CD1c-positive myeloid dendritic cell (primary cell): ENCODE measurements at regions not wholly inside any gene's neighbourhood (a gene's known extent, or its start where the extent isn't known, plus 50 kb on each side); places are given as distances from the start of the nearest gene placed in this dataset.
A peak's percentile ranks its signal among the peaks of the same experiment; 100 is the strongest.

Source experiments
- DNase-seq: peaks from one replicate; pipeline ENCODE4 v3.0.0-alpha.2; 2016; ENCODE audit errors: extremely low spot score

GRCh38 chr18:8944871-8945245 lies 157.6 kb upstream of the NDUFV2 start:
- no peak for DNase-seq

GRCh38 chr18:8945514-8945913 lies 157.0 kb upstream of the NDUFV2 start:
- DNase-seq: no peak

GRCh38 chr18:8946066-8946838 lies 156.2 kb upstream of the NDUFV2 start:
- DNase-seq: no peak

DNA sequence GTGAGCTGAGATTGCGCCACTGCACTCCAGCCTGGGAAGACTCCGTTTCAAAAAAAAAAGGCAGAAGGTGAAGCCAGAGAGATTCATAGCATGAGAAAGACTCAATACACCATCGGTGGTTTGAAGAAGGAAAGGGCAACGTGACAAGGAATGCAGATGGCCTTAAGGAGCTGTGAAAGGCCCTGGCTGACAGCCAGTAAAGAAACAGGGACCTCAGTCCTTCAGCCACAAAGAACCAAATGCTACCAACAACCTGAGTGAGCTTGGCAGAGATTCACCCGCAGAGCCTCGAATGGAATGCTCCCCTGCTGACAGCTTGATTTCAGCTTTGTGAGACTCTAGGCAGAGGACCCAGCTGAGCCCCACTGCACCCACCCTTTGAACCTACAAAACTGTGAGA lies 154.9 kb upstream of the NDUFV2 start:
- no peak for DNase-seq

DNA sequence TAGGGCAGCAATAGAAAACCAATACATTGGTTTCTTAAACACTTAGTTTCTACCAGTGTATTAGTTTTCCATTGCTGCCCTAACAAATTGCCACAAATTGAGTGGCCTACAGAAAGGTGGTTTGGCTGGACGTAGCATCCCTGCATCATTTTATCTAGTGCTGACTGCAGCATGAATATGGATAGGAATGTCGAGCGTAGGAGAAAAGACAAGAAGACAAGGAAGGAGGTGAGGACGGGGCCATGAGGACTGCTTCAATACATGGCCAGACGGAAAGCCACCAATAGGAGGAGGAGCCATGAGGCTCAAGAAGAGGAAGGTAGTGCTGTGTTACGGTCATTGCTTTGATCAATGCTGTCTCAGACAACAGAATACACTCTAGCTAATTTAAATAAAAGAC lies 154.5 kb upstream of the NDUFV2 start:
- no peak for DNase-seq

- DNase-seq: no peak
Measured at GRCh38 chr18:8948471-8949149, 153.9 kb upstream of the NDUFV2 start.

DNA sequence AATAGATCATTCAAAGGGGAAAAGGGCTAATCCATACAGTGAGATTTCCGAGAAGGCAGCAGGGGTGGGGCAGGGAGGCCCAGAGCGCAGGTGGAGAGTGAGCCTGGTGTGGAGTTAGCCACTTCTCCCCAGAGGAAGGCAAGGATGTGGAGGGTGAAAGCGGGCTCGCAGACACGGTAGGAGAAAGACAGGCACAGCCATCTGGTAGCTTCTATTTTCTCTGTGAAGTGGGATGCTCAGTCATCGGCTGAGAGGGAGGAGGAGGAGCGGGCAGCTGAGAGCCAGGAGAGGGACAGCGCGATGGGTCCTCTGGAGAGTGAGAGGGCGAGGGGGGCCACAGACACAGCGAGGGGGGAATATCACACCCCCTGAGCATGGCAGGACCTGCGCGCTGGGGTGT lies 153.3 kb upstream of the NDUFV2 start:
- no peak for DNase-seq

DNA sequence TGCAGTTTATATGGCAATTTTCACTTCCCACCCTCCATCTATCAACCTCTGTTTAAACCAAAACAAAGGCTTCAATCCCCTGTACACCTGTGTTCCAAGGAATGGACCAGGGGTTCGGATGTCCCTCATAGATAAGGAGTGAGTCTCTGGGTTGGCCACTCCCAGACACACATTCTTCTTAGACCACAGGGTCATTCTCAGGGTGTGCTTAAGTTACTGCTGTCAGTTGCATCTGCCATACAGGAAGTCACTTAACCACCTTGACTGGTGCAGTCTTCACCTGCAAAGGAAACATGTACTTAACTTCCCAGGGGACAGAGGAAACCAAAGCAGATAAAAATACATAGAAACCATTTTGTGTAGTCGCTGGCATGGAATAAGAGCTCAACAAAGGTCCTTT lies 151.0 kb upstream of the NDUFV2 start:
- no peak for DNase-seq

DNA sequence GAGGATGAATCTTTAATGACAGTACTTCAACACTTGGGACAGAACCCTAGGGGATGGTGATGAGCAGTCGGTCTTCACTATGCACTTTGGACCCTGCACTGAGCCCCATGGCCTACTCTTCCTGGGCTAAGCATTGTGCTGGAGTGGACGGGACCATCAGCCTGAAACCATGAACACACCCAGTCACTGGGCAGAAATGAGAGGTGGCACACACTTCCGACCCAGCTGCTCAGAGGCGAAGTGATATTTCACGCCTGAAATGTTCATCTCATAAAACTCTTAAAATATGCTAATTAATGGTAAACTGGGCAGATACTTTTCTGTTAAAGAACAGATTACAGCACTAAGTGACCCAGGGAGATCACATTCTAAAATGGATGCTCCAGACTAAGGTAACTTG lies 150.3 kb upstream of the NDUFV2 start:
- no peak for DNase-seq

DNA sequence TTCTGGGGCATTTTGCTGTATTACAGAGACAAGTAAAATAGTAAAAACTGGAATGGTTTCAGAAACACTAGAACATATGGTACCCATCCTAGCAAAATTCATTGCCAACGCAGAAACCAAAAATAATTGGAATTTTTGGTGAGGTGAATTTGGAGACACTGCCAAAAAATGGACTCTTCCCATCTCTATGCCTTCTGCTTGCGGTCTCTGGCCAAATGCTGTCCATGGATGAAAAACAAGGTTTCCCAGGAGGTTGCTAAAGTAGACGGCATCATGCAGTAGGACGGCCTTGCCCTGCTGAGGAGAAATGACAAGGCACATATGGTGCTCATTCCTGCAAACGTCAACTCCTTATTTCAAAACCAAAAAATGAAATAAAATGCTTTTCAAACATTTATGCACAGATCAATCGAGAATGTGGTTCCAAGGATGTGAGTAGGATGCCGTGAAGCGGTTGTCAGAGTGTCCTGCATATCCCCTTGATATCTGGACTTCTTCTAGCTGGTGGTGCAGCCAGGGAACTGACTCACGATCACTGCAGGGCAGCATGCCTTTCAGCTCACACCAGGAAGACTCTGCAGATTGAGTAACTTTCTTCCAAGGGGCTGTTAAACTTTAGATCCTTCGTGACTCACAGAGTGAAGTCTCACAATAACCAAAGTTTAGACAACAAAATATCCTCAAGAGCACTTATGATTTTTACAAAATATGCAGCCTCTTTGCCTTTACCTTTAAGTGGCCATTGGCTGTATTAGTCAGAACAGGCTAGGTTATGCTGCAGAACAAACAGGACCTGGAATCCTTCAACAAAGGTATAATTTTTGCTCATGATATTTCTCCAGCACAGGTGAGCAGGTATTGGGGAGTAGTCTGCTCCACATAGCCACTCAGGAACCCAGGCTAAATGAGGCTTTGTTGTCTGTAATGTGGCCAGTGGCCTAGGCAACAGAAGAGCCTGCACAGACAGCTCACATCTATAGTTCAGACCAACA lies 149.4 kb upstream of the NDUFV2 start:
- no peak for DNase-seq

DNA sequence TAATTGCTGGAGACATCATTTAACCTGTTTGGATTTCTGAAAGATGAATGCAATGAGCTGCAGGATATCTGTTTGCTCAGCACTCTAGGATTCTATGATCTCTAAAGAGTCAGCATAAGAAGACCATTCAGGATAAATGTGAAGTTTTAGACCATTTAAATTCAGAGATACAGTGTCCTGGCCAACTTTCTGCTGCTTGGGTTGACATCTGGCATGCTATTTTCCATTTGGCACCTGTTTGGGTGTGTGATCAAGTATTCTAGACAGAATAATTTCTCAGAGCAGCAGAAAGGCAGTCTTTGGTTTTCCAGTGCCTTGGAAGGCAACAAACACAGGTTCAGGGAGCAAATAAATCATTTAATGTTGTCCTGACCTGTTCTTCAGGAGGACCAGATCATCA lies 144.8 kb upstream of the NDUFV2 start:
- no peak for DNase-seq

GRCh38 chr18:8958660-8959059 lies 143.8 kb upstream of the NDUFV2 start:
- no peak for DNase-seq

DNA sequence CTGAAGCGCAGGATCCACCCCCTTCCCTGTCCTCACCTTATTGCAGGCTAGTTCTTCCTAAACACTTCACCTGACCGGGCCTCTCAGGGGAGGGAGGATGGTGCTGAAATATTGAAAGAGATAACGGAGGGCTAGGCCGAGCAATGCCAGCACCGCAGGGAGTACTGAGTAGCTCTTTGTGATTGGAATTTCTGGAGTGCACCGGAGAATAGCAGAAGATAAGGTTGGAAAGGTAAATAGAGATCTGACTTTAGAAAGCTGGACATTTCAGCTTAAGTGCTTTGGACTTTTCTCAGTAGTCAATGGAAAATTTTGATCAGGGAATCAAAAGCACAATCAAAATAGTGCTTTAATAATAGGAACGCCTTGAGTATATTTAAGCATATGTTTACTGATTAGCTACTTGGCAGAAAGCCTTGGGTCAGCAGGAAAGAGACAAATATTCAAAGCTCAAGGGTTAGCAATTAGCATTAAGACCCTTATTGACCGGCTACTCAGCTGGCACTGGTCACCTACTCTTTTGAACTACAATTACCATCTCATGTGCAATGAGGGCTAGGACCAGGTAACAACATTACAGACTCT lies 142.9 kb upstream of the NDUFV2 start:
- no peak for DNase-seq

DNA sequence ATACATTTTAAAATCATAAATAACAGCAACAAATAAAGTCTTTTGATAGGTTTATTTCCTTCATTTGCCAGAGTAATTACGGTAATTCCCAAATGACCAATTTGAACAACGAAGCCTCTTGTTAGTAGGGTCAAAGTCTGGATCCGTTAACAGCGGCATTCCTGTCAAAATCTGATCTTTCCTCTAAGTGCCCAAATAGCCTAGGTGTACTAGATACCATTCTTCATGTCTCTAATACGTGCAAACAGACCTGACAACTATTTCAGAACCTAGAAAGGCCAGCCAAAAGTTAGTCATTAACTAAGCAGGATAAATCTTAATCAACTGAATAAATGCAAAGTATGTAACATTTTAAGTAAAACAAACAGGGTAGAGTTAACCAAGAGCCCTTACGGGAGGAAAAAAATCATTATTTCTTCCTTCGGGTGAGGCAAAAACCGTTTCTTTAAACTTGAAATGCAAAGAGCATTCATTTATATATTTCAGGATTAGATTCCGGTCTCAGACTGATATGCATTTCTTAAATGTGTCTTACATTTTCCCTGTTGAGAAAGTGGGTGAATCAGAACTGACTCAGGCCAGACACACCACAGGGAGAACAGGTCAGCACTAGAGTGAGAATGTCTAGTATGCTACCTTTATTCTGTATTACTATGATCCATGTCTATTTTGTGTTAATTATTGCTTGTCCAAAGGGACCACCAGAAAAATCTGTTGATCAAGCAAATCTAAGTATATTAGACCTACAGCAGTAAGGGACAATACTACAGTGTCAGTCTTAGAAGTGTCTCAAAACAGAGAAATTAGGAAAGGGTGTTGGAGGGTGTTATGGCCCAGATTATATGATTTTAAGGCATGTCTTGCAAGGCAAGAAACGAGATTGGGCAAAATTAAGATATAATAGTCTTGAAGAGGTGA lies 141.5 kb upstream of the NDUFV2 start:
- DNase-seq: no peak

DNA sequence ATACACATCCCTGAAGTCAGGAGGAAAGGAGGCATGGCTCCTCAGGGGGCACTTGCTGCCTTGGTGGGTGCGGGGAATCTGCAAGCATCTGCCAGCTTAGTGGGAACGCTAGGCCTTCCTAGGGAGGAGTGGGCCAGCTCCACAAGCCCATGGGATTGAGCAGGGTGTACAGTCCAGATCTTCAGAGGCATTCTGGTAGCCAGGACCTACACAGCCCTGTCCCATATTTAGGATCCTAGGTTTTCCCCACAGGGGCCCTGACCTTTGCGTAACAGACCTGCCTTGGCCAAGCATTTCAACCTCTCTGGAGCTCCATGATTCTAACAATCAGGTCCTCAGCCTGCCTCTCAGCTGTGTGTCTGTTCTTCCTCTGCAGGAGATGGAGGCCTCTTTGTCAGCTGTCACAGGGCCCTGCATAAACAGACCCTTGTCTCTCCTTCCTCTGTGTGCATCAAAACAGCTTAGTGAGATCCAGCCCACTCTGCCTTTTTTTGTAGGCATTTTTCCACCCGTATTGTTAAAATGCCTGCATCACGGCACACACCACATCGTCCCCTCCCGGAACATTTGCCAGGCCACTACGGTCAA lies 140.2 kb upstream of the NDUFV2 start:
- no peak for DNase-seq

DNA sequence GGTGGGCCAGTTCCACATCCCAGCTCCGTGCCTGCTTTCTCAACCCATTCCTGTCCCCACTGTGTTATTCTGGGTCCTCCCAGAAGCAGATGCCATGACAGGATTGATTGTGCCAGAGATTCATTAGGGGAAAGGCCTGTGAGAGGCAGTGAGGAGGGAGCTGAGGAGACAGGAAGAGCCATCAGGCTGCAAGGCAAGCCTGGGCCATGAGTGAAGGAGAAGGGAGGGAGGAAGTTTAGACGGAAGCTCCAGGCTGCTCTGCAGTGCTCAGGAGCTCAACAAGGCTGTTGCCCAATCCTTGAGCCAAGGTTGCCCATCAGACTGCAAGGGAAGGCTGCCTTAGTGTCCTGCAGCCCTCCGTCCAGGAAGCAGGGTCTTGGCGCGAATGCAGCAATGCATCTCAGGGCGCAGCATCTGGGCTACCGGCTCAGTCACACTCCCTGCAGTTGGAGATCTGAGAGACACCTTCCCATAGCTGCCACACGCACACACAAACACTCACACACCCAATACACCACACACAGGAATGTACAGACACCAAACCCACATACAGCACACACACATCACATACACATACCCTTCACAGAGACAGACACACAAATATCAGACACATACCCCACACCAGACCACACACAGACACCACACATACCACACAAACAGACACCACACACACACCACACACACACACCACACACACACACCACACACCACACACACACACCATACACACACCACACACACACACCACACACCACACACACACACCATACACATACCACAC lies 139.5 kb upstream of the NDUFV2 start:
- DNase-seq: no peak

DNA sequence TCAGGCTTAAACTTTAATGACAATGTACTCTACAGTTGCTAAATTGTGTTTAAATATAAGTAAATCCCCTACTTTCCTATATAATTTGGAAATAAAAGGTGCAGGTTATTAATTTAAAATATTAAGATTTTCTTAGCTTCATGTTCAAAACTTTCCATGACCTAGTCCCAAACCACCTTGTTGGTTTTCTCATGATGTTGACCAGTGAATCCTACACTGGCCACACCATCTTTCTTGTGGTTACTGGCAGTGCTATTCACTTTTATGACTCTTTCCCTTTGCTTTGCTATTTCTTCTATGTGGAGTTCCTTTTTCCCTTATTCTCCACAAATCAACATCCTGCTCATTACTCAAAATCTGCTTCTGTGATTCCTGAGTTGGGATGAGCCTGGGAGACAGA lies 138.6 kb upstream of the NDUFV2 start:
- DNase-seq: no peak

- no peak for DNase-seq
Measured at GRCh38 chr18:8965398-8965797, 137.1 kb upstream of the NDUFV2 start.

DNA sequence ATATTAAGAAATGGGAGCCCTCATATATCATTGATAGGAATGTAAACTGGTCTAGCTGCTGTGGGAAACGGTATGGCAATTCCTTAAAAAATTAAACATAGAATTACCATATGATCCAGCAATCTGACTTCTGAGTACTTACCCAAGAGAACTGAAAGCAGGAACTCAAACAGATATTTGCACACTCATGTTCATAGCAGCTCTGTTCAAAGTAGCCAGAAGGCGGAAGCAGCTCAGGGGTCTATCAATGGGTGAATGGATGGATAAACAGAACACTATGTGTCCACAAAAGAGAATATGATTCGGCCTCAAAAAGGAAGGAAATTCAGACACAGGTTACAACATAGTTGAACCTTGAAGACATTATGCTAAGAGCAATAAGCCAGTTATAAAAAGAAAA lies 135.7 kb upstream of the NDUFV2 start:
- peak; percentile 59 for DNase-seq

GRCh38 chr18:8967573-8967972 lies 134.9 kb upstream of the NDUFV2 start:
- DNase-seq: no peak
